ENCODE measurements at regions not wholly inside any gene's neighbourhood (a gene's known extent, or its start where the extent isn't known, plus 50 kb on each side); places are given as distances from the start of the nearest gene placed in this dataset.

- Mint-ChIP-seq H3K4me1 (ENCODE audit: unreplicated experiment) (no peaks in the 10 kb centered on the region), H3K36me3 (ENCODE audit: unreplicated experiment) (no peaks in the 10 kb centered on the region), H3K4me3 (ENCODE audit: unreplicated experiment) (no peak overlapping the region), H3K9me3 (ENCODE audit: unreplicated experiment) (no peaks in the 10 kb centered on the region), H3K27me3 (ENCODE audit: unreplicated experiment) (peaks cover 2% of the 10 kb centered on the region), H3K27ac (ENCODE audit: unreplicated experiment) (no peak overlapping the region)
- TF ChIP-seq CTCF (IDR thresholded peaks at IDR 0.05): no peak
- no peak for DNase-seq (ENCODE audit: extremely low spot score, unreplicated experiment)
Measured at GRCh38 chr5:179497636-179498340, 52.6 kb upstream of the RUFY1 start.

DNA sequence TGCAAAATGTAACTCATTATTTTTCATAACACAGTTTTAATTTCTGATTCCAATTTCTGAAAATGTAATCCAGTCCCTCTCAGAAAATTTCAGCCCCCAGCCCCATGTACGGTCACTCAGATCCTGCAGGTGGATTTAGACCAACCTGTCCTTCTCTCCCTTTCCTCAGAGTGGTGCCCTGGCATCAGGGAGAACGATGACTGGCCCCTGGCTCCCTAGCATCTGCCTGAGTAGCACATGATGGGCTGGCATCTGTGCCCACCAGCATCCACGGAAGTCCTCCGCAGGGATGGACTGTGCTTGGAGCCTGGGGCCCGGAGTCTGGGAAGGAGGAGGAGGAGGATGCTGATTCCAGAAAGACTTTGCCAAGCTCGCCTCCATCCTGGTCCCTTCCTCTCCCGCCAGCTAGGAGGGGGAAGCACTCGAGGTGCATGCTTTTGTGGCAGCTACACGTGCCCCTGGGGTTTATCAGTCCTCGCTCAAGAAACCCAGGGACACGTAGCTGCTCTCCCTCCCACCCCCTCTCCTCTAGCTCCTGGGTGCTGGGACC is 54.4 kb upstream of the RUFY1 start:
- no peak for TF ChIP-seq CTCF (IDR thresholded peaks at IDR 0.05)
- Mint-ChIP-seq H3K27ac (ENCODE audit: unreplicated experiment) (no peak overlapping the region), H3K4me1 (ENCODE audit: unreplicated experiment) (no peaks in the 10 kb centered on the region), H3K4me3 (ENCODE audit: unreplicated experiment) (no peak overlapping the region), H3K27me3 (ENCODE audit: unreplicated experiment) (peaks cover 2% of the 10 kb centered on the region), H3K9me3 (ENCODE audit: unreplicated experiment) (no peaks in the 10 kb centered on the region), H3K36me3 (ENCODE audit: unreplicated experiment) (no peaks in the 10 kb centered on the region)
- DNase-seq (ENCODE audit: extremely low spot score, unreplicated experiment): no peak

- Mint-ChIP-seq H3K4me1 (ENCODE audit: unreplicated experiment) (no peaks in the 10 kb centered on the region), H3K36me3 (ENCODE audit: unreplicated experiment) (no peaks in the 10 kb centered on the region), H3K27ac (ENCODE audit: unreplicated experiment) (no peak overlapping the region), H3K27me3 (ENCODE audit: unreplicated experiment) (peaks cover 2% of the 10 kb centered on the region), H3K4me3 (ENCODE audit: unreplicated experiment) (no peak overlapping the region), H3K9me3 (ENCODE audit: unreplicated experiment) (no peaks in the 10 kb centered on the region)
- no peak for DNase-seq (ENCODE audit: extremely low spot score, unreplicated experiment)
- no peak for TF ChIP-seq CTCF (IDR thresholded peaks at IDR 0.05)
Measured at GRCh38 chr5:179494774-179495526, 55.4 kb upstream of the RUFY1 start.

- H3K9me3 Mint-ChIP-seq (ENCODE audit: unreplicated experiment): no peaks in the 10 kb centered on the region
- H3K27me3 Mint-ChIP-seq (ENCODE audit: unreplicated experiment): no peaks in the 10 kb centered on the region
- no peak for TF ChIP-seq CTCF (IDR thresholded peaks at IDR 0.05)
- H3K4me1 Mint-ChIP-seq (ENCODE audit: unreplicated experiment): no peaks in the 10 kb centered on the region
- H3K36me3 Mint-ChIP-seq (ENCODE audit: unreplicated experiment): no peaks in the 10 kb centered on the region
- H3K4me3 Mint-ChIP-seq (ENCODE audit: unreplicated experiment): no peak overlapping the region
- no peak for DNase-seq (ENCODE audit: extremely low spot score, unreplicated experiment)
- H3K27ac Mint-ChIP-seq (ENCODE audit: unreplicated experiment): no peak overlapping the region
Measured at GRCh38 chr5:179488975-179489374, 61.4 kb upstream of the RUFY1 start.

DNA sequence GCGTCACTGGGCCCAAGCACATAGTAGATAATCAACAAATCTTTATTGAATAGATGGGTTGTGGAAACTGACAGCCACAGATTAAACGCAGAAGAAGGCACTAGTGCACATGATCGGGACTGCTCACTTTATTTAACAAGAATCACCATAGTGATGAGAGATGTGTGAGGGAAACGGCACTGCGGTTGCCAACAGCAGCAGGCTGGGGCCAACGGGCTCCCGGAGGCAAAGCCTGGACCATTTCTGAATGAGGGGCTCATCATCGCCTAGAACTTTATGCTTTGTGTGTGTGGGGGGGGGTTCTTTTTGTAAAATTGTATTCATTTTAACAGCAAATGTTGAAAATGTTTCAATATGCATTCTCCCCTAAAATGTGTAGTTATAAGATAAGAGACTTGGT is 61.9 kb upstream of the RUFY1 start:
- no peak for TF ChIP-seq CTCF (IDR thresholded peaks at IDR 0.05)
- Mint-ChIP-seq H3K27me3 (ENCODE audit: unreplicated experiment) (no peaks in the 10 kb centered on the region), H3K4me3 (ENCODE audit: unreplicated experiment) (no peak overlapping the region), H3K27ac (ENCODE audit: unreplicated experiment) (no peak overlapping the region), H3K9me3 (ENCODE audit: unreplicated experiment) (no peaks in the 10 kb centered on the region), H3K4me1 (ENCODE audit: unreplicated experiment) (no peaks in the 10 kb centered on the region), H3K36me3 (ENCODE audit: unreplicated experiment) (no peaks in the 10 kb centered on the region)
- DNase-seq (ENCODE audit: extremely low spot score, unreplicated experiment): no peak

Measured in osteocyte (in vitro differentiated cells).